ENCODE measurements at regions not wholly inside any gene's neighbourhood (a gene's known extent, or its start where the extent isn't known, plus 50 kb on each side); places are given as distances from the start of the nearest gene placed in this dataset.
"Not testable (repeated sequence)": the region's sequence is repeated elsewhere in the genome, so short reads cannot be mapped to it uniquely, and the experiment has no call there.

DNA sequence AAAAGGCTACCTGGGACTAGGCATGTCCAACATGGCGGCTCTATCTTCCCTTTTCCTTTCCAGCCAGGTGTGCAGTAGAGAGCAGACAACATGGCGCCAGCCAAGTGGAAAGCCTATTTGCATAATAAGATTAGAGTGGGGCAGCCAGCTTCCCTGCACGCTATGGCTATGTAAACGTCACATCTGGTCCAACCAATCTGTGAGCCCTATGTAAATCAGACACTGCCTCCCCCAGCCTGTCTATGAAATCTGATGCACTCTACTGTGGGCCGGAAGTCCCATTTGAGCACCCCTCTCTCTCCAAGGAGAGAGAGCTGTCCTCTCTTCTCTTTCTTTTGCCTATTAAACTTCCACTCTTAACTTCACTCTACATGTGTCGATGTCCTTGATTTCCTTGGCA lies 984.9 kb upstream of the AUTS2 start:
- no peak overlapping the region for H3K27ac Mint-ChIP-seq
- no peak overlapping the region for H3K4me3 Mint-ChIP-seq
- H3K27me3 Mint-ChIP-seq: peaks cover 5% of the 10 kb centered on the region
- H3K4me1 Mint-ChIP-seq (ENCODE audit: unreplicated experiment): no peaks in the 10 kb centered on the region
- TF ChIP-seq, protein P1, sequence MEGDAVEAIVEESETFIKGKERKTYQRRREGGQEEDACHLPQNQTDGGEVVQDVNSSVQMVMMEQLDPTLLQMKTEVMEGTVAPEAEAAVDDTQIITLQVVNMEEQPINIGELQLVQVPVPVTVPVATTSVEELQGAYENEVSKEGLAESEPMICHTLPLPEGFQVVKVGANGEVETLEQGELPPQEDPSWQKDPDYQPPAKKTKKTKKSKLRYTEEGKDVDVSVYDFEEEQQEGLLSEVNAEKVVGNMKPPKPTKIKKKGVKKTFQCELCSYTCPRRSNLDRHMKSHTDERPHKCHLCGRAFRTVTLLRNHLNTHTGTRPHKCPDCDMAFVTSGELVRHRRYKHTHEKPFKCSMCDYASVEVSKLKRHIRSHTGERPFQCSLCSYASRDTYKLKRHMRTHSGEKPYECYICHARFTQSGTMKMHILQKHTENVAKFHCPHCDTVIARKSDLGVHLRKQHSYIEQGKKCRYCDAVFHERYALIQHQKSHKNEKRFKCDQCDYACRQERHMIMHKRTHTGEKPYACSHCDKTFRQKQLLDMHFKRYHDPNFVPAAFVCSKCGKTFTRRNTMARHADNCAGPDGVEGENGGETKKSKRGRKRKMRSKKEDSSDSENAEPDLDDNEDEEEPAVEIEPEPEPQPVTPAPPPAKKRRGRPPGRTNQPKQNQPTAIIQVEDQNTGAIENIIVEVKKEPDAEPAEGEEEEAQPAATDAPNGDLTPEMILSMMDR (conservative IDR thresholded peaks at IDR 0.05): no peak
- no peaks in the 10 kb centered on the region for H3K36me3 Mint-ChIP-seq
- DNase-seq (ENCODE audit: extremely low spot score, unreplicated experiment): no peak
- H3K9me3 Mint-ChIP-seq: peaks cover 33% of the 10 kb centered on the region

- Mint-ChIP-seq H3K27me3 (peaks cover 5% of the 10 kb centered on the region), H3K9me3 (peaks cover 30% of the 10 kb centered on the region), H3K4me3 (no peak overlapping the region), H3K27ac (no peak overlapping the region), H3K4me1 (ENCODE audit: unreplicated experiment) (no peaks in the 10 kb centered on the region), H3K36me3 (no peaks in the 10 kb centered on the region)
- TF ChIP-seq, protein P1 (conservative IDR thresholded peaks at IDR 0.05): no peak
- DNase-seq (ENCODE audit: extremely low spot score, unreplicated experiment): no peak
Observed at GRCh38 chr7:68613897-68614296, 984.4 kb upstream of the AUTS2 start.

DNA sequence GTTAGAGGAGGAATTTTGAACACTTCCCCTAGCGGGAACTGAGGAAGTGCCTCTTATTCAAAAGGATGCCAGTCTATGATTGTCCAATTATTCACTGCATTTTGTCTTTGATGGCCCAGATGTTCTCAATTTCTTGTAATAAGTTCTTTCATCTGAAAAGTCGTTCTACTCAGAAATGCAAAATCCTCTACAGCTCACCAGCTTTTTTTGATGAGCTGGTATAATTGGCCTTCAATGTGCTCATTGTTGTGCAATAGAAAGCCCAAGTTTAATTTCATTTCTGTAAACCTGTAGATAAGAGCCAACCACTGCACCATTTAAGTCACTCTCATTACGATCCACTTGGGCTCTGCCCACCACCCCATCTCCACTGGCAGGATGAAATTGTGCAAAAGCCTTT lies 978.7 kb upstream of the AUTS2 start:
- H3K4me1 Mint-ChIP-seq (ENCODE audit: unreplicated experiment): peaks cover 4% of the 10 kb centered on the region
- DNase-seq (ENCODE audit: extremely low spot score, unreplicated experiment): no peak
- no peaks in the 10 kb centered on the region for H3K27me3 Mint-ChIP-seq
- no peaks in the 10 kb centered on the region for H3K36me3 Mint-ChIP-seq
- H3K27ac Mint-ChIP-seq: no peak overlapping the region
- no peak overlapping the region for H3K4me3 Mint-ChIP-seq
- TF ChIP-seq, protein P1 (conservative IDR thresholded peaks at IDR 0.05): no peak
- peaks cover 14% of the 10 kb centered on the region for H3K9me3 Mint-ChIP-seq

- no peak for DNase-seq (ENCODE audit: extremely low spot score, unreplicated experiment)
- peaks cover 5% of the 10 kb centered on the region for H3K4me1 Mint-ChIP-seq (ENCODE audit: unreplicated experiment)
- peaks cover 4% of the 10 kb centered on the region for H3K9me3 Mint-ChIP-seq
- H3K27ac Mint-ChIP-seq: no peak overlapping the region
- H3K27me3 Mint-ChIP-seq: no peaks in the 10 kb centered on the region
- no peaks in the 10 kb centered on the region for H3K36me3 Mint-ChIP-seq
- TF ChIP-seq, protein P1 (conservative IDR thresholded peaks at IDR 0.05): no peak
- no peak overlapping the region for H3K4me3 Mint-ChIP-seq
Observed at GRCh38 chr7:68622500-68622899, 975.8 kb upstream of the AUTS2 start.

- Mint-ChIP-seq H3K27ac (no peak overlapping the region), H3K4me1 (ENCODE audit: unreplicated experiment) (peaks cover 8% of the 10 kb centered on the region), H3K4me3 (no peak overlapping the region), H3K27me3 (no peaks in the 10 kb centered on the region), H3K9me3 (no peaks in the 10 kb centered on the region), H3K36me3 (no peaks in the 10 kb centered on the region)
- DNase-seq (ENCODE audit: extremely low spot score, unreplicated experiment): no peak
- TF ChIP-seq, protein P1 (conservative IDR thresholded peaks at IDR 0.05): no peak
Observed at GRCh38 chr7:68623030-68623429, 975.2 kb upstream of the AUTS2 start.

- H3K9me3 Mint-ChIP-seq: no peaks in the 10 kb centered on the region
- peaks cover 5% of the 10 kb centered on the region for H3K4me1 Mint-ChIP-seq (ENCODE audit: unreplicated experiment)
- H3K27me3 Mint-ChIP-seq: no peaks in the 10 kb centered on the region
- H3K27ac Mint-ChIP-seq: no peak overlapping the region
- no peak overlapping the region for H3K4me3 Mint-ChIP-seq
- no peaks in the 10 kb centered on the region for H3K36me3 Mint-ChIP-seq
- no peak for DNase-seq (ENCODE audit: extremely low spot score, unreplicated experiment)
- TF ChIP-seq, protein P1 (conservative IDR thresholded peaks at IDR 0.05): no peak
Observed at GRCh38 chr7:68627247-68627864, 970.9 kb upstream of the AUTS2 start.

DNA sequence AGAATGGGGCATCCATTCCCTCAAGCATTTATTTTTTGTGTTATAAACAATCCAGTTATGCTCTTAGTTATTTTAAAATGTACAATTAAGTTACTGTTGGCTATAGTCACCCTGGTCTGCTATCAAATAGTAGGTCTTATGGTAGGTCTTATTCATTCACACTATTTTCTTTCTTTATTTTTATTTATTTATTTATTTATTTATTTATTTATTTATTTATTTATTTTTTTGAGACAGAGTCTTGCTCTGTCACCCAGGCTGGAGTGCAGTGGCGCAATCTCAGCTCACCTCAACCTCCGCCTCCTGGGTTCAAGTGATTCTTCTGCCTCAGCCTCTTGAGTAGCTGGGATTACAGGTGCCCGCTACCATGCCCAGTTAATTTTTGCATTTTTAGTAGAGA lies 967.4 kb upstream of the AUTS2 start:
- H3K27me3 Mint-ChIP-seq: not testable (repeated sequence)

More for the DNA sequence above, 967.4 kb upstream of the AUTS2 start:
- DNase-seq (ENCODE audit: extremely low spot score, unreplicated experiment); H3K36me3 Mint-ChIP-seq; H3K4me1 Mint-ChIP-seq (ENCODE audit: unreplicated experiment); H3K4me3 Mint-ChIP-seq; H3K27ac Mint-ChIP-seq; H3K9me3 Mint-ChIP-seq: not testable (repeated sequence)

Data from type B pancreatic cell (in vitro differentiated cells).